ENCODE measurements at regions not wholly inside any gene's neighbourhood (a gene's known extent, or its start where the extent isn't known, plus 50 kb on each side); places are given as distances from the start of the nearest gene placed in this dataset.

DNA sequence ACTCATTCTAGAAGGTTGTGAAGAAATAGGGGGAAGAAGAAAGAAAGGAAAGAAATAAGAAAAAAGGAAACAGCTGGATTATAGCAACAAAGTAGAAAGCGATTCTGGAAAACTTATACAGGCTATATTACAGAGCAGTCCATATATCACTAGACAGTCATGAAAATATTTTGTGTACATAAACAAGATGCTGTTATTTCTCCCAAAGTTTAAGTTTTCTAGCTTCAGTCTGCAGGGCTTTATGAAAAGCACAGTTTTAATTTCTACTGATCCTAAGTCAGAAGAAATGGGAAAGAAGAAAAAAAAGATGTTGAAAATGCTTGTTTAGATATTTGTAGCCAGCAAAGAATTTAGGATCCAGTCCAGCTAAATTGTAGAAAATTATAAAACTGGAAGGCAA lies 321.4 kb upstream of the NDN start:
- TF ChIP-seq, protein P1, sequence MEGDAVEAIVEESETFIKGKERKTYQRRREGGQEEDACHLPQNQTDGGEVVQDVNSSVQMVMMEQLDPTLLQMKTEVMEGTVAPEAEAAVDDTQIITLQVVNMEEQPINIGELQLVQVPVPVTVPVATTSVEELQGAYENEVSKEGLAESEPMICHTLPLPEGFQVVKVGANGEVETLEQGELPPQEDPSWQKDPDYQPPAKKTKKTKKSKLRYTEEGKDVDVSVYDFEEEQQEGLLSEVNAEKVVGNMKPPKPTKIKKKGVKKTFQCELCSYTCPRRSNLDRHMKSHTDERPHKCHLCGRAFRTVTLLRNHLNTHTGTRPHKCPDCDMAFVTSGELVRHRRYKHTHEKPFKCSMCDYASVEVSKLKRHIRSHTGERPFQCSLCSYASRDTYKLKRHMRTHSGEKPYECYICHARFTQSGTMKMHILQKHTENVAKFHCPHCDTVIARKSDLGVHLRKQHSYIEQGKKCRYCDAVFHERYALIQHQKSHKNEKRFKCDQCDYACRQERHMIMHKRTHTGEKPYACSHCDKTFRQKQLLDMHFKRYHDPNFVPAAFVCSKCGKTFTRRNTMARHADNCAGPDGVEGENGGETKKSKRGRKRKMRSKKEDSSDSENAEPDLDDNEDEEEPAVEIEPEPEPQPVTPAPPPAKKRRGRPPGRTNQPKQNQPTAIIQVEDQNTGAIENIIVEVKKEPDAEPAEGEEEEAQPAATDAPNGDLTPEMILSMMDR (IDR thresholded peaks at IDR 0.05 in 2 of 3, conservative IDR thresholded peaks at IDR 0.05 in 1 of 3; ENCODE audit: control insufficient read depth in 2 of 3, extremely low read depth in 1 of 3, insufficient read depth in 1 of 3, low read depth in 3 of 3, low read length in 3 of 3): no peak
- no peak for TF ChIP-seq BMI1 (IDR thresholded peaks at IDR 0.05; ENCODE audit: borderline replicate concordance)
- no peak for TF ChIP-seq TCF7 (IDR thresholded peaks at IDR 0.05; ENCODE audit: borderline replicate concordance)
- no peak for TF ChIP-seq EZH2 (IDR thresholded peaks at IDR 0.05; ENCODE audit: borderline replicate concordance, control insufficient read depth, low read depth, low read length)
- TF ChIP-seq NFYB (IDR thresholded peaks at IDR 0.05; ENCODE audit: insufficient read depth, low read depth, low read length): no peak
- no peak for TF ChIP-seq JUNB (IDR thresholded peaks at IDR 0.05)

All from GM12878 (cell line).